Testis (tissue), 2 donors: ENCODE measurements at regions not wholly inside any gene's neighbourhood (a gene's known extent, or its start where the extent isn't known, plus 50 kb on each side); places are given as distances from the start of the nearest gene placed in this dataset.

Experiments
- DNase-seq: peaks from one replicate; pipeline ENCODE4 v3.0.0-alpha.2; 2019
- H3K27ac ChIP-seq, 2 donors: fragments of 200-600 bp; sonication (generic); one replicate each; pipeline ENCODE4 v1.5.1; 2019
- H3K27me3 ChIP-seq: fragments of 200-600 bp; sonication (generic); one replicate; pipeline ENCODE4 v1.5.1; 2019
- H3K36me3 ChIP-seq: fragments of 200-600 bp; sonication (generic); one replicate; pipeline ENCODE4 v1.5.1; 2017; ENCODE audit warnings: low read depth; ENCODE audit errors: missing control alignments
- H3K4me1 ChIP-seq: fragments of 200-600 bp; sonication (generic); one replicate; pipeline ENCODE4 v1.5.1; 2019
- H3K4me3 ChIP-seq, 2 donors: fragments of 200-600 bp; sonication (generic); one replicate each; pipeline ENCODE4 v1.5.1; 2017 to 2019
- H3K9me3 ChIP-seq: fragments of 200-600 bp; sonication (generic); one replicate; pipeline ENCODE4 v1.5.1; 2017
- CTCF ChIP-seq, 3 experiments: fragments of 450-650 bp in 2 of 3; fragments of 200-600 bp in 1 of 3; sonication (generic) in 1 of 3; IDR thresholded peaks; one replicate each; pipeline ENCODE4 v1.5.1; 2016 to 2019; ENCODE audit warnings: antibody characterized with exemption in 3 of 3, mild to moderate bottlenecking in 2 of 3, moderate library complexity in 1 of 3
- POLR2A ChIP-seq: fragments of 450-650 bp; IDR thresholded peaks from one replicate; pipeline ENCODE4 v1.6.1; 2017; ENCODE audit warnings: antibody characterized with exemption, mild to moderate bottlenecking, moderate library complexity
- WGBS, 2 donors: methylation state at CpG; one replicate each; pipeline ENCODE4 v1.1.5; 2018; 5-methylcytosine and 5-hydroxymethylcytosine counted together
- intact Hi-C: fragments of 100-400 bp; cut with DNase I; formaldehyde crosslinking; loops from one replicate; pipeline ENCODE4 v1.15.1; 2023; ENCODE audit warnings: low total_unique reads

- WGBS, 2 donors = 93 to 94% methylated on average over 3 of the region's 3 CpGs
- intact Hi-C loops = no loop called here
- no peak for DNase-seq
- H3K9me3 ChIP-seq = no peaks in the 10 kb centered on the region
- H3K27me3 ChIP-seq = no peaks in the 10 kb centered on the region
- no peaks in the 10 kb centered on the region for H3K36me3 ChIP-seq
- peaks cover 17% of the 10 kb centered on the region for H3K4me1 ChIP-seq
- H3K4me3 ChIP-seq = no peak overlapping the region
- TF ChIP-seq POLR2A (no peak), CTCF (IDR thresholded peaks at IDR 0.05) (no peak)
- H3K27ac ChIP-seq = no peak overlapping the region
Measured at GRCh38 chr1:234864116-234864515, 254.1 kb upstream of the IRF2BP2 start.

DNA sequence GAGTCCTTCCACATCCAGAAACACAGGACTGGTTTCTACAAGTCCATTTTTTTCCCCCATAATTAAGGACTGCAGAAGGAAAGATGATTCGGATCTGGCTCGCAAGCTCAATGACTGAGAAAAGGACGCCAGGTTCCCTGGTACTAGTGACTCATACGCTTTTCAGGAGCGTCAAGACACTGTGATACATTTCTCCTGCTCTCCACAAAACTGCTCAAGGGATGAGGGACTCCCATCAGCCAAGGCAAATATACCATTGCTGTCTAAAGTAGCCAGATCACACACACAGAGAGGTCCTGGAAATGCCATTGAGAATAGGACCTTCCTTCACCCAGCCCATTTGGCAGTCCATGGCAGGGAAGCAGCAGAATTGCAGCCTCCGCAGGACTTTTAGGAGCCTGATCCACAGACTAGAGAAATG is 253.6 kb upstream of the IRF2BP2 start:
- WGBS, 2 donors = 65 to 76% methylated on average over 6 of the region's 6 CpGs
- DNase-seq = no peak

GRCh38 chr1:234862944-234863515 is 253.1 kb upstream of the IRF2BP2 start:
- H3K36me3 ChIP-seq = no peaks in the 10 kb centered on the region
- peaks cover 17% of the 10 kb centered on the region for H3K4me1 ChIP-seq
- intact Hi-C loops = no loop called here
- peak overlapping the region; percentile 26 to 76 for H3K27ac ChIP-seq
- peak; percentile 71 for DNase-seq
- no peak for TF ChIP-seq POLR2A
- no peak for TF ChIP-seq CTCF (IDR thresholded peaks at IDR 0.05)
- H3K9me3 ChIP-seq = no peaks in the 10 kb centered on the region
- H3K4me3 ChIP-seq = no peak overlapping the region
- no peaks in the 10 kb centered on the region for H3K27me3 ChIP-seq
- WGBS, 2 donors = 22 to 41% methylated on average over 12 to 13 of the region's 13 CpGs

More for the DNA sequence above, 253.6 kb upstream of the IRF2BP2 start:
- H3K36me3 ChIP-seq = no peaks in the 10 kb centered on the region
- intact Hi-C loops = no loop called here
- TF ChIP-seq POLR2A = no peak
- TF ChIP-seq CTCF (IDR thresholded peaks at IDR 0.05) = no peak
- H3K9me3 ChIP-seq = no peaks in the 10 kb centered on the region
- H3K4me1 ChIP-seq = peaks cover 17% of the 10 kb centered on the region
- no peak overlapping the region for H3K4me3 ChIP-seq
- peak overlapping the region in 1 of 2 donors; percentile 76 for H3K27ac ChIP-seq
- no peaks in the 10 kb centered on the region for H3K27me3 ChIP-seq

DNA sequence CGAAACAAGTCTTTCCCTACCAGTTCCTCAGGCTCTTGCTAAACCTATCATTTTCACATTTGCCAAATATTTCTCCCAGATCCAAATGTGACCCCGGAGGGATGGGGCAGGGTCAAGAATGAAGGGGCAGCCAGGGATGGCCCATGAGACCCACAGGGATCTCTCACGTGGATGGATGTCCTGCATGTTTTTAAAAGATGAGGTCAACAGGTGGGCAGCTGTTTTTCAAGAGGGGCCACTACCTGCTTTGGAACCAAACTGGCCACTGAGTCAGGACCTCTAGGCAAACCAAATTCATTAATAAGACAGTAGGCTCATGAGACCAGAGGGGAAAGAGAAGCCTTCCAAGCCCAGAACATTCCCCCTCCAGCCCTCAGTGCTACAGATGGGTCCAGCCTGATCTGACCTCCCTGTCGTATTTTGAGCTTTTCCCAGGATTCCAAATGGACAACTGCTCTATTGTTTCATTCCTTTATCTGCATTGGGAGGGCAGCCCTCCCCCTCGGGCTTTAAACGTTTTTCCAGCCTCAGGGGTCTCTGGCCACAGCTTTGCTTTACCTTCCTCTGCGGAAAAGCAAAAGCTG is 252.5 kb upstream of the IRF2BP2 start:
- intact Hi-C loops = no loop called here
- no peak for DNase-seq
- H3K27me3 ChIP-seq = no peaks in the 10 kb centered on the region
- H3K9me3 ChIP-seq = no peaks in the 10 kb centered on the region
- peaks cover 17% of the 10 kb centered on the region for H3K4me1 ChIP-seq
- H3K27ac ChIP-seq = peak overlapping the region; percentile 26 to 76
- no peak for TF ChIP-seq POLR2A
- TF ChIP-seq CTCF (IDR thresholded peaks at IDR 0.05) = no peak
- WGBS, 2 donors = 49 to 52% methylated on average over 7 of the region's 7 CpGs
- no peak overlapping the region for H3K4me3 ChIP-seq
- H3K36me3 ChIP-seq = no peaks in the 10 kb centered on the region

DNA sequence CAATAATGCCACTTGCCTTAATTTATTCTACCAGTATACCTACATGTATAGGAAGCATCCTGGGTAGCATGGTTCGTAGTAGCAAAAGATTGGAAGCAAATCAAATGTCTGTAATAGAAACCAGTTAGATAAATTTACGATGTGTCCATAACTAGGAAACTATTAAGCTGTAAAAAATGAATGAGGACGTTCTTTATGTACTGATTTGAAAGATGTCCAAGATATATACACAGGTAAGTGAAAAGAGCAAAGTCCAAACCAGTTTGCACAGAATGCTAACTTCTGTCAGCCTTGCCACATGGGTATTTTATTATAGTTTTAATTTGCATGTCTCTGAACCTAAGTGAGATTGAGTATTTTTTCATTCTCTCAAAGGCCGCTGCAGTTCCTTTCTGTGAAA is 251.8 kb upstream of the IRF2BP2 start:
- intact Hi-C loops = no loop called here
- Histone ChIP-seq H3K36me3 (no peaks in the 10 kb centered on the region), H3K27ac (no peak overlapping the region)

More for the DNA sequence above, 251.8 kb upstream of the IRF2BP2 start:
- H3K4me1 ChIP-seq = peaks cover 17% of the 10 kb centered on the region
- no peaks in the 10 kb centered on the region for H3K9me3 ChIP-seq
- H3K4me3 ChIP-seq = no peak overlapping the region
- 95 to 98% methylated on average over 4 of the region's 4 CpGs for WGBS, 2 donors
- no peaks in the 10 kb centered on the region for H3K27me3 ChIP-seq
- TF ChIP-seq CTCF (IDR thresholded peaks at IDR 0.05) (no peak), POLR2A (no peak)
- no peak for DNase-seq
